HT-29 (cell line): ENCODE measurements at regions not wholly inside any gene's neighbourhood (a gene's known extent, or its start where the extent isn't known, plus 50 kb on each side); places are given as distances from the start of the nearest gene placed in this dataset.

ENCODE experiments used
- DNase-seq: peaks from one replicate; pipeline ENCODE4 v3.0.0-alpha.2; 2015; ENCODE audit warnings: low spot score

GRCh38 chr5:167658889-167659288, 632.6 kb upstream of the WWC1 start:
- no peak for DNase-seq

DNA sequence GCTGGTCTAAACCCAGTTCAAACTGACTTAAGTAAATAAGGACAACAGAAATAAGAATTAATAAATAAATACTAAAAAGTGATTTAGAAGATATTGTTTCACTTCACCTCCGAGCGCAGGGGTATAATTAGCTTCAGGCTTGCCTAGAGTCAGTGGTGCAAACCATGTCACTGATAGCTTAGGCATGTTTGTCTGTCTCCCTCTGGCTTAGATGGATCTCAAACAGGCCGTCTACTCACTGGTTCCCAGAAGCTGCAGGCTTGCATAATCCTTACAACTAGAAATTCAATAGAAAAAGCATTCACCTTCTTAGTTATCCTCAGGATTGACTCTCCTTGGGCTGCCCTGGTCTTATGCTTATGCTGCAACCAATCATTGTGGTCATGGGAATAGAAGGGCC, 629.8 kb upstream of the WWC1 start:
- no peak for DNase-seq

- DNase-seq, result no peak
Measured at GRCh38 chr5:167664222-167664804, 627.1 kb upstream of the WWC1 start.

- DNase-seq, result no peak
Measured at GRCh38 chr5:167665841-167666375, 625.5 kb upstream of the WWC1 start.

GRCh38 chr5:167671176-167671575, 620.3 kb upstream of the WWC1 start:
- no peak for DNase-seq

DNA sequence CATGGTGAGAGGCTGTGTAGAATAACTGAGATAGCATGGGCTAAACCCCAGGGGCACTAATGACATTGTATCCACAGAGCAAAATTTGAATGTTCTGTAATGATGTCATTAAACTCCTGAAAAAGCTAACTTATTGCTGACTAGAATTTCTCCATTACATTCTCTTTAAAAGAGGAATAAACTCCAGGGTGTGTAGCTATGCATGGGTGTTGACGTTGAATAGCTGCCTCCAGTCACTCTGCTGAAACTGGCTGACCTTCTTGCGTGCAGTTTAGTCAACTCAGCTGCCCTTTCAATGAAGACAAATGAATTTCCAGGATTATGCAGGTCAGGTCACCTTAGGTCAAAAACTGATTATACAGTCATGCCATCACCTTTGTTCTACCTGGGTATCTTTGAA, 617.5 kb upstream of the WWC1 start:
- DNase-seq, result no peak

- no peak for DNase-seq
Measured at GRCh38 chr5:167678481-167678880, 613.0 kb upstream of the WWC1 start.

DNA sequence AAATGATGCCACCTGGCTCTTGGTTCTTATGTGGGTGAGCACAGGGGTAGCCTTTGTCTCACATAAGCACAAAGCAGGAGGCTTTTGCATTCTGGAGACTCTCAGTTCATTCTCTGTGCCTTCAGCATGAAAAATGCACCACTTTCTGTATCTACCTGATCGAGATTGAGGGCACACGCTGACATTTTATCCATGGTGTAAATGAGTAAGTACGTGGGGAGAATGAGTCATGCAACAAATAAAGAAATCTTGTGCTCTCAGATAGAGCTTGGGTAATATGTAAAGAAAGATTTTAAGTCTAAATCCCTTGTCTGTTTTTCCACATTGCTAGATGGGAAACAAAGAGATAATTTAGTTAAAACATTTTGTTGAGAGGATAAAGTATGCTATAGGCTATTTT, 607.2 kb upstream of the WWC1 start:
- no peak for DNase-seq

DNA sequence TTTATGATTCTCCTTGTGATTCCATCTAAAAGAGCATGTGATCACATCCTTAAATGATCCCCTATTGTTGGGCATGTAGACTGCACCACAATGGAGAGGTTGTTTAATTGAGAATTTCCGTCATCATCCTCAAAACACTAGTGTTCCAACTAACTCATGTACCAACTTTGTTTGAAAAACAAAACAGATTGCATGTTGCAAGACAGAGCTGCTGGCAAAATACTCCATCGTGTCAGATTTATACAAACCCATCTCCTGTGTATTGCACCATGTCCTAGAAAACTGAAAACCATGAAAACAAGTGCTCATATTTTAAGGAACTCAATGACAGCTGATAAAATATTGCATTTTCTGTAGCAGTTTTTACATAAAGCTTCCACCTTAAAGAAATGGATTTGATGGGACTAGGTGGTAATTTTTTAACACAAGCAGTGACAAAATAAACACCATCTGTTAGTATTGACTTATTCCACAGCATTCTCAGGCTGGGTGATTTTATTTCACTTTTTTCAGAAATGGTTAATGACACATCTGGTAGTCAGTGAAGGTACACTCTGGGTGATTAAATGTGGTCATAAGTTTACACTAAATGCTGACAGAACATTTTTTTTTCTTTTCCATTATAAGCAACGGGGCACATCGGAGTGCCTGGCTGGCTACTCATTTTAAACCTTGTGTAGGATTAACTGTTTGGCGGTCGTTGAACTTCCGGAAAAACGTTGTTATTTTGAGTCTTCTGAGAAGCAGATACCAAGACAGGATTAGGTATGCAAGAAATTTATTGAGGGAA, 602.9 kb upstream of the WWC1 start:
- DNase-seq, result no peak

GRCh38 chr5:167694325-167695147, 596.9 kb upstream of the WWC1 start:
- no peak for DNase-seq

- DNase-seq, result no peak
Measured at GRCh38 chr5:167696558-167697314, 594.7 kb upstream of the WWC1 start.

- DNase-seq, result peak; percentile 81
Measured at GRCh38 chr5:167699432-167699831, 592.0 kb upstream of the WWC1 start.

- no peak for DNase-seq
Measured at GRCh38 chr5:167701051-167701450, 590.4 kb upstream of the WWC1 start.

- no peak for DNase-seq
Measured at GRCh38 chr5:167702014-167702413, 589.4 kb upstream of the WWC1 start.

GRCh38 chr5:167708449-167708848, 583.0 kb upstream of the WWC1 start:
- DNase-seq, result no peak

DNA sequence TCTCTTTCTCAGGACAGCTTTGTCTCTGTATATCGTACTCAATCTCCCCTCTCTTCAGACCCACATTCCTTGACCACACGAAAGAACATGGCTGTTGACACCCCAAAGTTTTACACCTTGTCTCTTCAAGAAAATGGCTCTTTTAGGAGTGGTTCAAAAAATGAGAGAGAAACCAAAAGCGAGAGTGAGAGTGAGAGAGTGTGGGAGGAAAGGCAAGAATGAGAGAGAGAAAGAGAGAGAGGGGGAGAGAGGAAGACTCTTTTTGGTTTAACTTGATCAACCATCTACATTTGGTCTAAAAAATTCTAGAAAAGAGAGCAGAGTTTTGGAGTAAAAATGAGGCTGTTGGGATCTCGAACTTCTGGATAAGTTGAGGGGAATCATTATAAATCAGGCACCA, 581.8 kb upstream of the WWC1 start:
- no peak for DNase-seq

DNA sequence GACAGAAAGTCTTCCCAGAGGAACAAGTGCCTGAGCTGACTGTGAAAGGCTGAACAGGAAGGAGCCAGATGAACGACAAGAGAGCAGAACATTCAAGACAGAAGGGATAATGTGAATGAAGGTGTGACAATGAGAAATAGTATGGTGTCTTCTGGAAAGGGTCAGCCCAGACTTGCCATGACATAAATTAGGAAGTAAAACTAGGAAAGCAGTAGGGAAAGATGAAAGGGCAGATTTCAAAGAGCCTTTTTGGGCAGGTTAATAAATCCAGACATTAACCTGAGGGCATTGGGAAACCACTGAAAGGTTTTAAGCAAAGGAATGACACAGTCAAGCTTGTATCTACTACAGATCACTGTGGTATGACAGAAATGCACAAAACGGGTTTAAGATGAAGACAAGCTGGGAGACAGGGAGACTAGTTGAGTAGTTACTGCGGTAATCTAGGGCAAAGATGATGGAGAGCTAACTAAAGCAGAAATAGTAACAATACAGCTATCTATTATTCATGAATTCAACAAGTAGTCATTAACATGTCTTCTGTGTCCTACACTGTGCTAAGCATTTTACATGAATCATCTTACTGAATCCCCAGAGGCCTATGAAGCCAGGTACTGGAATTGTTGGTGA, 580.9 kb upstream of the WWC1 start:
- DNase-seq, result no peak

- DNase-seq, result no peak
Measured at GRCh38 chr5:167712986-167713585, 578.4 kb upstream of the WWC1 start.

DNA sequence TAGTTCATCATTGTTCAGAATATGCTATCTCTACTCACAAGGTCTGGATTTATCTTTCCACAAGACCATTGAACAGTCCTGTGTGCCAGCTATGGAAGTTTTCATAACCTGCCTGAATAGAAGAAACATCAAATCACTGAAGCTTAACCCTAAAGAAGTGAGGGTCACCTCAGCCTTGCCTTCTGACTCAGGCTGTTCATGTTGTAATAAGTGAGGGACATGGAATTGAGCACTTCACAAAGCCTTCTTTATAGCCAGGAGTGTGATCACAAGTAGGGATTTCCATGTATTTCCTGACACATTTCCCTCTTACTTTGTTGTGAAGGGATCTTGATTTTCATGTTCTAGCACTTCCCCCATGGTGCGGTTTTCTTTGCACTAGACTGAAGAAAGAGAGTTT, 577.5 kb upstream of the WWC1 start:
- DNase-seq, result no peak

DNA sequence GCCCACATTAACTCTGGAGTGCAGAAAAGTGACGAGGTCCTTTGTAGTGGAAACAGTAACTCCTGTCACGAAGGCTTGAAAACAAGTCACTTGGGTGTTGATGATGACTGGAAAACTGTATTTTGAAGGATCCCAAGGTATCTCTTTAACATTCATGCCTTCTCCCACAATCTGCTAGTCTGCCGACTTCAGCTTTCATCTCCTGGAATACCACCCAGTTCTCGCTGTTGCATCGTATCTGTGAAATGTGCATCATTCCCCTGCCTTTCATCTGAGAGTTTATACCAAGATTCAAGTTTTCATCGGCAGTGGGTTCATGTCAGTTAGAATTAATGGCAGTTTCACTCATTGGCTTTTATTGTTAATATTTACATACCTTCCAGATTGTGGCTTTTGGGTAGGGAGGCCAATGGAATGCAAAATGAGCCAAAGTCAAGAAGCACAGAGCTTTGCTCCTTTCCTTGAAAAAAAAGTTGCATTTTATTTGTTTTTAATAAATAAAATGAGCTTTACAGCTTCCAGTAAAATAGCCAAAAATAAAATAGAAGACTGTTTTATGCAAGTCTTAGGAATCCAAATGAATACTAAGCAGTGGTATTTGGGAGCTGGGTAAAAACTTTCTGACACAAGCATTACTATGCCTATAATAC, 575.2 kb upstream of the WWC1 start:
- DNase-seq, result no peak
